ENCODE measurements at regions not wholly inside any gene's neighbourhood (a gene's known extent, or its start where the extent isn't known, plus 50 kb on each side); places are given as distances from the start of the nearest gene placed in this dataset.
"Not testable (repeated sequence)": the region's sequence is repeated elsewhere in the genome, so short reads cannot be mapped to it uniquely, and the experiment has no call there.

DNA sequence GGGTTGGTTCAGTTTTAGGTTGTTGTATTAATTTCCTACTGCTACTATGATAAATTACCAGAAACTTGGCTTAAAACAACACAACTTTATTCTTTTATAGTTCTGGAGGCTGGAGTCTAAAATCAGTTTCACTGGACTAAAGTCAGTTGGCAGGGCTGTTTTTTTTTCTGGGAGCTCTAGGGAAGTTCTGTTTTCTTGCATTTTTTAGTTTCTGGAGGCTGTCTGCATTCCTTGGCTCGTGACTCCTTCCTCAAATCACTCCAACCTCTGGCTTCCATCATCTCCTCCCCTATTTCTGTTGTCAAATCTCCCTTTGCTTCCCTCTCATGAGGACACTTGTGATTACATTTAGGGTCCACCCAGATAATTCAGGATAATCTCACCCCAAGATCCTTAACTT is 51.3 kb upstream of the SUB1 start:
- no peak for DNase-seq

DNA sequence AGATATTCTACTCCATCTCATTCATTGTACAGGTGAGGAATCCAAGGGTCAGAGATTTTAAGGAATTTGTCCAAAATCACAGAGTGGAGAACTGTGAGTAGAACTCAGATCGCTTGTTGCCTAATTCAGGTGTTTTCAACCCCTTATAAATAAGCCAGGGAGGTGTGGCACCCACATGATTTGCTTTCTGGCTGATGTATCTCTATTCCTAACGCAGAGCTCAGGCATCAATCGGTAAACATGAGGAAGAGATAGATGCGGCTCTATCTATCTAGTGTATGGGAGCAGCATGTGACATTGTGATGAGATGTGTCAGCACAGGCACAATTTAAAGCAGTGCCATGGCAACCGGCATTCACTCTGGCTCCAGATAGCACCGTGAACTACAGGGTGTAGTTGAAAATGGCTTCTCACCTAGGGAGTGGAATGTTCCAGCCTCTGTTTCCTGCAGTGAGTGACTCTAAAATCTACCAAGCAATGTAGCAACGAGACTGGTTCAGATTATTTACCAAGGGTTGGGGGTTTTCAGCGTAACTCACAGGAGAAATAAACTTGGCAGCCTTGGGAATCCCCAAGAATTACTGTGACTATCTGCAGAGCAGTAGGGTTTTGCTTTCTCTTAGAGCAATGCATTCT is 53.4 kb upstream of the SUB1 start:
- peak; percentile 51 to 53 for DNase-seq

- DNase-seq = not testable (repeated sequence)
These were observed 58.0 kb upstream of the SUB1 start for GRCh38 chr5:32527321-32527720.

DNA sequence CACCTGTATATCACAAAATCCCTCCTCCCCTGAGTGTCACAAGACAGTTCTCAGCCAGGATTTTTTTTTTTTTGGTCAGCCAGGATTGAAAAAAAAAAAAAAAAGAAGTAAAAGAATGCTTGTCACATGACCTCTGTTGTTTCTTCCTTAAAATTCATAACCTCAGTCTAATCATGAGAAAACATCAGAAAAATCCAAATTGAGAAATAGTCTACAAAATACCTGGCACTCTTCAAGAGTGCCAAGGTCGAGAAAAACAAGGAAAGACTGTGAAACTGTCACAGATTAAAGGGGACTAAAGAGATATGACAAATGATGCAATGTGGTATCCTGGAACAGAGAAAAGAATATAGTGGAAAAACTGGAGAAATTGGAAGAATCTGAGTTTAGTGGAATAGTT is 58.5 kb upstream of the SUB1 start:
- no peak for DNase-seq

DNA sequence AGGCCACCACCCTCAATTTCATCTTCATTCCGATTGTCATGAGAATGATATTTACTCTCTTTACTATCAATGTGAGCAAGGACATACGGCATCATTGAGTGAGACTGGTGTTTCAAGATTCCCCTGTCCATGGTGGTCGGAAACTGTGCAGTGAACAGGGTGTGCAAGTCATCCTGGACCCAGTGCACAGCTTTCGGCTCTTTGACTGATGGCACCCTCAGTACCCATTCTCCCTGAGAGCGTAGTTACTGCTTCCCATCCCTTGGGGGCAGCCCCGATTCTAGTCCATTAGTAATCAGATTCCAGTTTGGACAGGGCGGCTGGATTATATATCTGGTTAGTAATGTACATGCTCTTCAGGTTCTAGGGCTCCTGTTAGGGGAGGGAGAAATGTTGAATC is 61.7 kb upstream of the SUB1 start:
- no peak for DNase-seq

DNA sequence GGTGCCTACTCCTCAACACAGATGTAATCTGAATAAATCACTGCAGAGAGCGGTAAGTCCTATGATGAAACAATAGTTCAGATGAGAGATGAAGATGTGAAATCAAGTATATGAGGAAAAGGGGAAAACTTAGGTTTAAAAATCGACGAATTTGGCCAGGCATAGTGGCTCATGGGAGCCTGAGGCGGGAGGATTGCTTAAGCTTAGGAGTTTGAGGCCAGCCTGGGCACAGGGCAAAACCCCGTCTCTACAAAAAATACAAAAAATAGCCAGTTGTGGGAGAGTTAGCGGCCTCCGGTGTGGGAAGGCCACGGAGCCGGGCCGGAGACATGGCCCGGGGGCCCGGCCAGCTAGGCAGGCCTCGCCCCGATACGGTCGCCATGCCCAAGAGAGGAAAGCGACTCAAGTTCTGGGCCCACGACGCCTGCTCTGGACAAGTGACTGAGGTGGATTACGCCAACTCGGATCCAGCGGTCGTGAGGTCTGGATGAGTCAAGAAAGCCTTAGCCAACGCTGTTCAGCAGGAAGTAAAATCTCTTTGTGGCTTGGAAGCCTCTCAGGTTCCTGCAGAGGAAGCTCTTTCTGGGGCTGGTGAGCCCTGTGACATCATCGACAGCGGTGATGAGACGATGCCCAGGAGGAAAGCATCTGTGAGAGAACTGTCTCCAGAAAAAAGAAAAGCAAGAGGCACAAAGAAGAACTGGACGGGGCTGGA is 62.8 kb upstream of the SUB1 start:
- peak; percentile 18 to 49 for DNase-seq

- no peak for DNase-seq
These were observed 63.9 kb upstream of the SUB1 start for GRCh38 chr5:32521481-32521880.

- DNase-seq = no peak
These were observed 64.4 kb upstream of the SUB1 start for GRCh38 chr5:32520972-32521371.

GRCh38 chr5:32520356-32520755 is 65.0 kb upstream of the SUB1 start:
- DNase-seq = no peak

- DNase-seq = no peak
These were observed 65.8 kb upstream of the SUB1 start for GRCh38 chr5:32519508-32519907.

- DNase-seq = no peak
These were observed 70.3 kb upstream of the ZFR start for GRCh38 chr5:32514806-32515205.

GRCh38 chr5:32512926-32513325 is 68.4 kb upstream of the ZFR start:
- DNase-seq = no peak

DNA sequence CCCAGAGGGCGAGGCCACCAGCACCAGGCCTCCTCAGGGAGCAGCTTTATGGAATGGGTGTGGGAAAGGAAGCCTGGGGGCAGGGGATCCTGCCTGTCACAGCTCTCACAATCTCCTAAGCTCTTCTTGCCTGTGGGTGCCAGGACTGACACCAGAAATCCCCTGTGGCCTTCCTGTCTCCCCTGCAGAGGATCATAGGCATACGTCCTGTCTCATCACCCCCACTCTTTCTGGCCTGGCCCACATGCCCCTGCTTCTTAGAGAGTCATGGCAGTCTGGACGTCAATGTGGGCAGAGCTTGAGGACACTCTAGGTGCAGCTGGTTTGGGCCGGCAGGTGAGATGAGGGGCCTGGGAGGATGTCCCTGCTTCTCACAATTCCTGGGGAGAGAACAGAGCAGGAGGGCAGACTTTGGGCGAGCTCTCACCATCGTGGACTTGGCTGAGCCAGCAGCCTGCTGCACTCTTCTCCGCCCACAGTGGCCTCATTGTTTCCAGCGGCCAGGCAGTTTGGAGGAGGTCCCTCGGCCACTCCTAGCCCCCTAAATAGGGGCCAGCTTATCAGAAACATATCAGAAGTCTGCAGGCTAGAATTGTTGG is 67.3 kb upstream of the ZFR start:
- no peak for DNase-seq

DNA sequence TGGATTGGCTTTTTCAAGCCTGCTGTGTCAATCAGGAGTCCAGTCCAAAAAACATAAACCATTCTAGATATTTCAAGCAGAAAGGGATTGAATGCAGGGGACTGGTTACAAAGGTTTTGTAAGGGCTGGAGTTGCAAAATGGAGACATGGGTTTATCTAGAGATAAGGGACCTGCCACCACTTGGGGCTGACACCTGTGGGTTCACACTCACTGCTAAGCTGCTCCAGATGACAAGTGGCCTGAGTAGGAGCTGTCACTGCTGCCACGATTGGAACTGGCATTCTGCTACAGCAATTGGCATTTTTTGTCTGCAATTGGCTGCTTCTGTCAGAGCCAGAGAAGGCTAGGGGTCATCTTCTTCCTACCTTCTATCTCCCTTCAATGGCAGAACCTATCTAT is 66.3 kb upstream of the ZFR start:
- no peak for DNase-seq

GRCh38 chr5:32508806-32509805 is 64.6 kb upstream of the ZFR start:
- no peak for DNase-seq

GRCh38 chr5:32507738-32508434 is 63.3 kb upstream of the ZFR start:
- no peak for DNase-seq

DNA sequence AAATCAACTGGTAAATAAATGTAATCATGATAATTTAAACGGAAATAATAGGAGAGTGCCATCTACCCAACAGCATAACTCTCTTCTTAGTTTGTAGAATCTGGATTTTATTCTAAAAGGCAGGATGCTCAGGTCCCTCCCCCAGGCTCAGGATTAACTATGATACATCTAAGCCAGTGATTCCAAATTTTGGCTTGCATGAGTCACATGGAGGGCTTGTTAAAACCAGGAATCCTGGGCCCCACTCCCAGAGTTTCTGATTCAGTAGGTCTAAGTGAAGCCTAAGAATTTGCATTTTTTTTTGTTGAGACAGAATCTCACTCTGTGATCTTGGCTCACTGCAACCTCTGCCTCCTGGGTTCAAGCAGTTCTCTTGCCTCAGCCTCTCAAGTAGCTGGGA is 62.3 kb upstream of the ZFR start:
- no peak for DNase-seq

GRCh38 chr5:32506201-32506661 is 61.7 kb upstream of the ZFR start:
- DNase-seq = no peak

GRCh38 chr5:32505756-32506155 is 61.2 kb upstream of the ZFR start:
- DNase-seq = no peak

DNA sequence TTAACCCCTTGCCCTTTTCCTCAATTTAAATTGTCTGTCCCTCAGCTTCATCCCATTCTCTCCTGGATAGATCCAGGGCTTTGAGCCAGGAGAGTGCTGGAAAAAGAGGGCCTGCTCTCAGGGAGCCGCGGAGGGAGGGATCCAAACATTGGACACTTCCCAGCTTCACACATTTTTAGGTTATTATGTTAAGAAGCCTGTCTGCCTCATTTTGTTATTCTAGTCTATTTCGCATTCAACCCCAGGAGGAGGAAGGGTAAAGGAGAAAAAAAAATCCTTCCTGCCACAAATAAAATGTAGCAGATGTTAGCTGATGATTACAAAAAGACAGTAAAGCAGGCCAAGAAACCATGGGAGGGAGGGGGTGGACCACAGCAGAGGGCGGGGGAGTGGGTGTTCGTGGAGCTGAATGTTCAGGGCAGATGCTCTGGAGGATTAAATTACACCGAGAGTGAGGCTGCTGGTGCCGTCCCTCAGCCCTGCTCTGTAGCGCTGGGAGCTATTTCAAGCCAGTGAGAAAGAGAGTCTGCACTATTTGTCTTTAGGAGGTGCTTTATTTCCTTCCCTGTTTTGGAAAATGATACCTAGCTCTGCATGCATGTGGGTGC is 60.6 kb upstream of the ZFR start:
- DNase-seq = peak in 1 of 2 donors; percentile 6

GRCh38 chr5:32504329-32504988 is 59.9 kb upstream of the ZFR start:
- no peak for DNase-seq
